ENCODE measurements at regions not wholly inside any gene's neighbourhood (a gene's known extent, or its start where the extent isn't known, plus 50 kb on each side); places are given as distances from the start of the nearest gene placed in this dataset.

- DNase-seq (ENCODE audit: low read depth in 2 of 2), result no peak
Observed at GRCh38 chr2:71936076-71937030, 211.3 kb downstream of the CYP26B1 start.

GRCh38 chr2:71935262-71935848 is 212.3 kb downstream of the CYP26B1 start:
- no peak for DNase-seq (ENCODE audit: low read depth in 2 of 2)

GRCh38 chr2:71934595-71935261 is 212.9 kb downstream of the CYP26B1 start:
- no peak for DNase-seq (ENCODE audit: low read depth in 2 of 2)

- DNase-seq (ENCODE audit: low read depth in 2 of 2), result no peak
Observed at GRCh38 chr2:71934320-71934593, 213.4 kb downstream of the CYP26B1 start.

GRCh38 chr2:71933467-71934319 is 214.0 kb downstream of the CYP26B1 start:
- no peak for DNase-seq (ENCODE audit: low read depth in 2 of 2)

- no peak for DNase-seq (ENCODE audit: low read depth in 2 of 2)
Observed at GRCh38 chr2:71932780-71933466, 214.7 kb downstream of the CYP26B1 start.

GRCh38 chr2:71932037-71932779 is 215.5 kb downstream of the CYP26B1 start:
- no peak for DNase-seq (ENCODE audit: low read depth in 2 of 2)

GRCh38 chr2:71930049-71930681 is 217.5 kb downstream of the CYP26B1 start:
- DNase-seq (ENCODE audit: low read depth in 2 of 2), result no peak

GRCh38 chr2:71929482-71929772 is 218.2 kb downstream of the CYP26B1 start:
- no peak for DNase-seq (ENCODE audit: low read depth in 2 of 2)

GRCh38 chr2:71928734-71929481 is 218.8 kb downstream of the CYP26B1 start:
- no peak for DNase-seq (ENCODE audit: low read depth in 2 of 2)

- DNase-seq (ENCODE audit: low read depth in 2 of 2), result no peak
Observed at GRCh38 chr2:71927757-71928715, 219.6 kb downstream of the CYP26B1 start.

GRCh38 chr2:71926876-71927756 is 220.5 kb downstream of the CYP26B1 start:
- no peak for DNase-seq (ENCODE audit: low read depth in 2 of 2)

GRCh38 chr2:71926089-71926447 is 221.6 kb downstream of the CYP26B1 start:
- no peak for DNase-seq (ENCODE audit: low read depth in 2 of 2)

- DNase-seq (ENCODE audit: low read depth in 2 of 2), result no peak
Observed at GRCh38 chr2:71925268-71926088, 222.2 kb downstream of the CYP26B1 start.

- peak in 1 of 2 donors; percentile 23 for DNase-seq (ENCODE audit: low read depth in 2 of 2)
Observed at GRCh38 chr2:71923887-71924533, 223.7 kb downstream of the CYP26B1 start.

GRCh38 chr2:71923143-71923525 is 224.5 kb downstream of the CYP26B1 start:
- DNase-seq (ENCODE audit: low read depth in 2 of 2), result no peak

All from stimulated activated CD8-positive, alpha-beta memory T cell treated with anti-CD3 and anti-CD28 coated beads, Interleukin-7, amount 100 ng/mL, for 1 hour (primary cell).